Activated CD4-positive, alpha-beta T cell treated with anti-CD3 and anti-CD28 coated beads, Interleukin-2, amount 10 ng/mL, durations not matched to agents 7 days and 5 days (primary cell): ENCODE measurements at regions not wholly inside any gene's neighbourhood (a gene's known extent, or its start where the extent isn't known, plus 50 kb on each side); places are given as distances from the start of the nearest gene placed in this dataset.

Experiments
- CTCF ChIA-PET: fragments of 350-600 bp; sonication (Branson Sonifier 250); formaldehyde crosslinking; loops from one replicate; lab custom pipeline; 2021; ENCODE audit warnings: antibody characterized with exemption; lab: Charles Lee
- POLR2A ChIA-PET: fragments of 350-600 bp; sonication (Branson Sonifier 250); formaldehyde crosslinking; loops from one replicate; lab custom pipeline; 2021; ENCODE audit warnings: antibody characterized with exemption; lab: Charles Lee
- DNase-seq: peaks from one replicate; pipeline ENCODE4 v3.0.0-alpha.2; 2020
- H3K27ac Mint-ChIP-seq: one replicate; pipeline ENCODE4 v1.8.0; 2021; ENCODE audit warnings: mild to moderate bottlenecking, moderate library complexity, mixed read lengths
- H3K27me3 Mint-ChIP-seq: one replicate; pipeline ENCODE4 v1.8.0; 2021; ENCODE audit warnings: mixed read lengths
- H3K36me3 Mint-ChIP-seq: one replicate; pipeline ENCODE4 v1.8.0; 2021; ENCODE audit warnings: low read depth, mixed read lengths
- H3K4me1 Mint-ChIP-seq: one replicate; pipeline ENCODE4 v1.8.0; 2021; ENCODE audit warnings: mixed read lengths
- H3K4me3 Mint-ChIP-seq: one replicate; pipeline ENCODE4 v1.8.0; 2021; ENCODE audit warnings: mild to moderate bottlenecking, moderate library complexity, mixed read lengths
- H3K9me3 Mint-ChIP-seq: one replicate; pipeline ENCODE4 v1.8.0; 2021; ENCODE audit warnings: mixed read lengths

DNA sequence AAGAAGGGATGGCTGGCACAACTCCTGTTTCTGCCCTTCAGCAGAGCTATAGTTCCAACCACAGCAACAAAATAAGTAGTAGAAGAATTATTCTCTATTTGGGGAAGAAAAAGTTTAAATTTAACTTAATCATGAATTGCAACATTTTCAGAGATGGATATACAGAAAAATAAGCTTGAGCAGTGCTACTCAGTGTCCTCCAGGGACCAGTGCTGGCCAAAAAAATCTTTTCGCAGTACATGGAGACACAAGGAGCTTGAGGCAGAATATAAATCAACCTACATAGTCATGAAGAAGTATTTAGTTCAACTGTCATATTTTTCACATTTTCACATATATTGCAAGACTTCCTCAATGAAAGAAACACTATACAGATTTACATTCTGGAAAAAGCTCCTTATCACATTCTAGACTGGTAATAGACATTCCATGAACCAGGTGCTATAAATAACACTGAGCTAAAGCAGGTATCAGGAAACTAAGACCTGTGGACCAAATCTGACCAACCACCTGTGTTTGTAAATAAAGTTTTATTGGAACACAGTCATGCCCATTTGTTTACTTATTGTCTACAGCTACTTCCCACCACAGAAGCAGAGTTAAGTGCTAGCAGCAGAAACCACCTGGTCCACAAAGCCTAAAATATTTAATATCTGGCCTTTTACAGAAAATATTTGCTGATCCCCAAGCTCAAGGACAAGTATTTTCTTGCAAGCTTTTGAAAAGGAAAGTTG, 101.9 kb downstream of the RGS21 start:
- Mint-ChIP-seq H3K4me1 (no peaks in the 10 kb centered on the region), H3K9me3 (no peaks in the 10 kb centered on the region), H3K36me3 (no peaks in the 10 kb centered on the region), H3K4me3 (no peak overlapping the region), H3K27me3 (no peaks in the 10 kb centered on the region), H3K27ac (no peak overlapping the region)
- POLR2A ChIA-PET, result no interaction called here
- CTCF ChIA-PET, result no interaction called here
- DNase-seq, result no peak

DNA sequence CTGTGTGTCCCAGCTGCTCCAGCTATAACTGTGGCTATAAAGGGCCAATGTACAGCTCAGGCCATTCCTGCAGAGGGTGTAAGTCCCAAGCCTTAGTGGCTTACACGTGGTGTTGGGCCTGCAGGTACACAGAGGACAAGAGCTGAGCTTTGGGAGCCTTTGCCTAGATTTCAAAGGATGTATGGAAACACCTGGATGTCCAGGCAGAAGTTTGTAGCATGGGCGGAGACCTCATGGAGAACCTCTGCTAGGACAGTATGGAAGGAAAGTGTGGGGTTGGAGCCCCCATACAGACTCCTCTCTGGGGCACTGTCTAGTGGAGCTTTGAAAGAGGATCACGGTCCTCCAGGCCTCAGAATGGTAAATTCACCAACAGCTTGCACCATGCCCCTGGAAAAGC, 113.9 kb downstream of the RGS21 start:
- Mint-ChIP-seq H3K27ac (no peak overlapping the region), H3K4me1 (no peaks in the 10 kb centered on the region), H3K36me3 (no peaks in the 10 kb centered on the region), H3K27me3 (peaks cover 3% of the 10 kb centered on the region), H3K9me3 (no peaks in the 10 kb centered on the region), H3K4me3 (no peak overlapping the region)
- no peak for DNase-seq
- ChIA-PET POLR2A (no interaction called here), CTCF (no interaction called here)

DNA sequence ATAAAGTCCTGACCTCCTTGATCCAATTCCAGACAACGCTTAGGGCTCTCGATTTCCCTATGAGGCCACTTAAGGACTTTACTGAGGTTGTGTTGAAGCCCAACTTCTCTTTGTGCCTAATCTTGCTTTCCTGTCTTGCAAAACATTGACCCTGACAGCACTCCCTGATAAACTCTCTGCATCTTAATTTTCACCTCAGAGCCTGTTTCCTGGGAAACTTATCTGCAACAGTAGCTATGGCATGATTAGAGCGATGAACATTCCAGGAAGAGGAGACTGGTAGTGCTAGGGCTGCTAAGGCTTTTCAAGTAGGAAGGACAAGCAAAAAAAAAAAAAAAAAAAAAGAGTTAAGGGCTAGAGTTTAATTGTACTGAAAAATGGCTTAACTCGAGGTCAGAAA, 118.9 kb downstream of the RGS21 start:
- Mint-ChIP-seq H3K27me3 (peaks cover 3% of the 10 kb centered on the region), H3K4me3 (no peak overlapping the region), H3K27ac (no peak overlapping the region), H3K4me1 (no peaks in the 10 kb centered on the region), H3K36me3 (no peaks in the 10 kb centered on the region), H3K9me3 (no peaks in the 10 kb centered on the region)
- CTCF ChIA-PET, result no interaction called here
- DNase-seq, result no peak
- POLR2A ChIA-PET, result no interaction called here

DNA sequence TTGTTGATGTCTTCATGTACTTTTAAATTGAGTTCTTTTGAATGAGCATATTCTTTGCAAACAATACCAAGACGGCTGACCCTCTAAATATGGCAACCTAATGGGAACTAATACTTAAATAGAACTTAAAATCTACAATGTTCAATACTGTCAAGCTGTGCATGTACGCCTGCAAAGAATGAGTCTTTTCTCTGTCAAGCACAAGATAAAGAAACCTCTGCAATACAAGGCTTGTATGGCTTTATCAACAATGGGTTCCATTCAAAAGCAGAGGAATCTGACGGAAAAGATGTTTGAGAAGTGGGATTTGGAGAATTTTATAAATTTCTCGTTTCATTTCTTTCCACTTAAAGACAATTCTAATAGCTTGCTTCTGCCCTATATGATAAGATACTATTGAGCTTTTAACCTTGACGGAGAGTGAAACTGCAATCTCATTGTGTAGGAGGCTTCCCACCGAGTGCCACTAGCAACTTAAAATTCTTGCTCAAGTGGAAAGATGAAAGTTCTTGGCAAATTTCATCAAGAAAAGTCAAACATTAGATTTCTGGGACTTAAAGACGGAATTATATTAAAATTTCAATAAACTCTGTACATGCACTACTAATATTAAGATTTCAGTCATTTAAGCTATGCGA, 119.8 kb downstream of the RGS21 start:
- no peak for DNase-seq
- H3K27me3 Mint-ChIP-seq, result peaks cover 3% of the 10 kb centered on the region
- H3K4me3 Mint-ChIP-seq, result no peak overlapping the region
- ChIA-PET POLR2A (no interaction called here), CTCF (no interaction called here)
- no peaks in the 10 kb centered on the region for H3K36me3 Mint-ChIP-seq
- no peaks in the 10 kb centered on the region for H3K4me1 Mint-ChIP-seq
- no peak overlapping the region for H3K27ac Mint-ChIP-seq
- H3K9me3 Mint-ChIP-seq, result no peaks in the 10 kb centered on the region

DNA sequence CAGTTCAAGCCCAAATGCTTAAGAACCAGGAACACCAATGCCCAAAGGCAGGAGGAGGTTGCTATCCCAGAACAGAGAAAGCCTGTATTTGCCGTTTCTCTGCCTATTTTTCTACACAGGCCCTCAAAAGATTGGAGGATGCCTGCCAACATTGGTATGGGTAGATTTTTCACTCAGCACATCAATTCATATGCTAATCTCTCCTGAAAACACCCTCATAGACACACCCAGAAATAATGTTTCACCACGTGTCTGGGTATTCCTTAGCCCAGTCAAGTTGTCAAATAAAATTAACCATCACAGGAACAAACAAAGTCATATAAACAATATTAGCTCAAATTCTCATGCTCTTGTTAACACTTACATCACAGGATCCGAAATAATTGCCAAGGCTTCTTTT, 121.9 kb downstream of the RGS21 start:
- no peak overlapping the region for H3K4me3 Mint-ChIP-seq
- no peaks in the 10 kb centered on the region for H3K36me3 Mint-ChIP-seq
- peaks cover 1% of the 10 kb centered on the region for H3K27me3 Mint-ChIP-seq
- ChIA-PET POLR2A (no interaction called here), CTCF (no interaction called here)
- no peak for DNase-seq
- no peaks in the 10 kb centered on the region for H3K9me3 Mint-ChIP-seq
- no peaks in the 10 kb centered on the region for H3K4me1 Mint-ChIP-seq
- no peak overlapping the region for H3K27ac Mint-ChIP-seq

DNA sequence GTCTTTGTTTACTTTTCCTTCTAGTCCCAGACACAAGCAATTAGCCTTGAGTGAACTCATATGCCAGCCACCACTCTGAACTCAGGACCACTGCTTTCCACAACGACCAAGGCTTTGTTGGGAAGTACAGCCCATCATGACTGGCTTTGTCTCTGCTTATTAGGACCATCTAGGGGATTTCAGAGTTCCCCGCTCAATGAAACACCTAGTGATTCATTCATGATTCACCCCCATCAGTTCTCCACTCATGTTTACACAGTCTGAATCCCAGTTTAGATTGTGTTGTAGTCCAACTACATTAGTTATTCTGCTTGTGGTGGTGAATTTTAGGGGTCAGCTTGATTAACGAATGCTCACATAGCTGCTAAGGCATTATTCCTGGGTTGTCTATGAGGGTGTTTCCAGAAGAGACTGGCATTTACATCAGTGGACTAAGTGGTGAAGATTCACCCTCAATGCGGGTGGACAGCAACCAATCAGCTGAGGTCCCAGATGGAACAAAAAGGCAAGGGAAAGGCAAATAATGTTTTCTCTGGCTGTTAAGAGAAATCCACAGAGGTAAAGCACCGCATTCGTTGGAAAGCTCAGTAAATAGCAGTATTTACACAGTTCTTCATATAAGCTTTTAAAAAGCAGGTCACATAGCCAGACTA, 122.7 kb downstream of the RGS21 start:
- no peaks in the 10 kb centered on the region for H3K4me1 Mint-ChIP-seq
- no peak overlapping the region for H3K4me3 Mint-ChIP-seq
- no peaks in the 10 kb centered on the region for H3K9me3 Mint-ChIP-seq
- H3K27ac Mint-ChIP-seq, result no peak overlapping the region
- POLR2A ChIA-PET, result no interaction called here
- no peaks in the 10 kb centered on the region for H3K36me3 Mint-ChIP-seq
- CTCF ChIA-PET, result no interaction called here
- H3K27me3 Mint-ChIP-seq, result peaks cover 1% of the 10 kb centered on the region
- no peak for DNase-seq

DNA sequence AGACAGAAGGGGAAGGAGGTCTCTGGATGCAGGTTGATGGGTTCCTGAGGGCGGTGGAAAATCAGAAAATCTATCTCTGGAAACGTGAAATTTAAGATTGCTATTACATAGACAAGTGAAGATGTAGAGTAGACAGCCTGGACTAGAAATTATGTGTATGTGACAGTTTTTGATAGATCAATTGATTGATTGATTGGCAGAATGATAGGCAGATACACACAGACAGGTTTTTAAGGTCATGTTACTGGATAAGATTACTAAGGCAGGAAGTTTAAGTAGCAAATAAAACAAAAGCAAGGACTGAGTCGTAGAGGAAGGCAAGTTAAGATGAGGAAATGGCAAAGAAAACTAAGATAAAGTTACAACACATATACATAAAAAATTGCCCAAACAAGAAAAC, 124.7 kb downstream of the RGS21 start:
- no peaks in the 10 kb centered on the region for H3K36me3 Mint-ChIP-seq
- POLR2A ChIA-PET, result no interaction called here

DNA sequence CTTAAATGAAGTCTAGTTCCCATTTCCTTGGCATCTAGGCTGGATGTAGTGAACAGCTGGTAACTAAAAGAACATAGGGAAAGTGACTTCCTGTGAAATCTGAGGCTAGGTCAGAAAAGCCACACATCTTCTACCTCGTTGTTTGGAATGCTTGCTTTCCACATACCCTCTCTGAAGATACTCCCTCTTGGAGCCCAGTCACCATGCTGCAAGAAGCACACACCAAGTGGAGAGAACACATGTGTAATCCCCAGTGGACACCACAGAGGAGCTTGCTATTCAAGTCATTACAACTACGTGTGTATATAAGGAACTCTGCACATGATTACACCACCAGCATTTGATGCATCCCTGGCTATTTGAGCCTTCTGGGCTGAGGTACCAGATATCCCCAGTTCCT, 125.9 kb downstream of the RGS21 start:
- no peaks in the 10 kb centered on the region for H3K4me1 Mint-ChIP-seq
- H3K27me3 Mint-ChIP-seq, result peaks cover 1% of the 10 kb centered on the region
- DNase-seq, result no peak
- no peaks in the 10 kb centered on the region for H3K36me3 Mint-ChIP-seq
- ChIA-PET POLR2A (no interaction called here), CTCF (no interaction called here)
- no peak overlapping the region for H3K27ac Mint-ChIP-seq
- H3K4me3 Mint-ChIP-seq, result no peak overlapping the region
- H3K9me3 Mint-ChIP-seq, result no peaks in the 10 kb centered on the region

More for the DNA sequence above, 124.7 kb downstream of the RGS21 start:
- Mint-ChIP-seq H3K27ac (no peak overlapping the region), H3K9me3 (no peaks in the 10 kb centered on the region), H3K4me1 (no peaks in the 10 kb centered on the region), H3K27me3 (peaks cover 1% of the 10 kb centered on the region), H3K4me3 (no peak overlapping the region)
- CTCF ChIA-PET, result no interaction called here
- DNase-seq, result no peak

DNA sequence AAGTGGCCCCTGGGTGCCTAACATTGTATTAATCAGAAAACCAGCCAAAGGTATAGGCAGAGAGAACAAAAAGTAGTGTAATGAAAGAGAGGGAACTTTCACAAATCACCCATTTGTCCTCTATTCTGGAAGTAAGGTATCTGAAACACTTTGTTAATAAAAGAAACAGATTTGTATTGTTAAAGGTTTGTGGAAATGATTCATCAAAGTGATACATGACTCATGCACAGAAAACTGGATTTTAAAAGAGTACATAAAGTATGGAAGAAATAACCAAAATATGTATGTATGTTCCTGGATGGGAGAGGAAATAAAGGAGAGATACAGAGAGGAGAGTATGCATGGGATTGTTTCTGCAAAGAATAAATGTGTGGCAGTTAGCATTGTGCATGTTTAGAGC, 126.8 kb downstream of the RGS21 start:
- H3K36me3 Mint-ChIP-seq, result no peaks in the 10 kb centered on the region
- H3K9me3 Mint-ChIP-seq, result no peaks in the 10 kb centered on the region
- POLR2A ChIA-PET, result no interaction called here
- H3K27ac Mint-ChIP-seq, result no peak overlapping the region
- peaks cover 2% of the 10 kb centered on the region for H3K27me3 Mint-ChIP-seq
- no peak for DNase-seq
- CTCF ChIA-PET, result no interaction called here
- no peaks in the 10 kb centered on the region for H3K4me1 Mint-ChIP-seq
- H3K4me3 Mint-ChIP-seq, result no peak overlapping the region

DNA sequence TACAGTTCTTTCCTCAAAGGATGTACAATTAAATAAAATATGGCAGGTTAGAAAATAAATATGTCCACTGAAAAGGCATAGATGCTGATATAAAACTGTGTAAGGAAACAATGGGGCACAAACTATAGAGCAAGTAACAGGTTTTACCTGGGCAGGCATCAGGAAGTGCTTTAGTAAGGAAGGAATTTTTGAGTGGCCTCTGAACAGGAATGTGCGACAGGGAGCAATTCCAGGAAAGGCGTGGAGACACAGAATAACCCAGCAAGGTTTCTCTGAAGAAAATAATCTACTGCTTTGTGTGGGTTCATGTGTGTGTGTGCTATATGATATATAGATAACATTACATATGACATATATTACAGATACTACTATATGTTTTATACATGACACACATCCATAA, 128.4 kb downstream of the RGS21 start:
- Mint-ChIP-seq H3K4me1 (no peaks in the 10 kb centered on the region), H3K27ac (no peak overlapping the region), H3K4me3 (no peak overlapping the region), H3K27me3 (peaks cover 8% of the 10 kb centered on the region), H3K9me3 (no peaks in the 10 kb centered on the region), H3K36me3 (no peaks in the 10 kb centered on the region)
- DNase-seq, result no peak
- ChIA-PET CTCF (no interaction called here), POLR2A (no interaction called here)

DNA sequence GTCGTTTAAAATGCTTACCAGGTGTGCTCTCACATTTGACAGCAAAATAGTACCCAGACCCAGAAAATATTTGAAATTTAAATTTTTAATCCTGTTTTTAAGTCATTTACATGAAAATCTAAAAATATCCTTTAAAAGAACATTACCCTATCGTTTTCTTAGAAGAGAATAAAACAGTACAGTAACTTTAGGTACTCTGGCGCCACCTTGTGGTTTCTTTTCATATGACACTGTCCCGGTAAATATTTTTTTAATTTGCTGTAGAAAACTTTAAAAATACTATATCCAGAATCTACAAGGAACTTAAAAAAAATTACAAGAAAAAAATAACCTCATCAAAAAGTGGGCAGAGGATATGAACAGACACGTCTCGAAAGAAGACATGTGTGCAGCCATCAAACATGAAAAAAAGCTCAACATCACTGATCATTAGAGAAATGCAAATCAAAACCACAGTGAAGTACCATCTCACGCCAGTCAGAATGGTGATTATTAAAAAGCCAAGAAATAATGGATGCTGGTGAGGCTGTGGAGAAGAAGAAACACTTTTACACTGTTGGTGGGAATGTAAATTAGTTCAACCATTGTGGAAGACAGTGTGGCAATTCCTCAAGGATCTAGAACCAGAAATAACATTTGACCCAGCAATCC, 129.2 kb downstream of the RGS21 start:
- Mint-ChIP-seq H3K36me3 (no peaks in the 10 kb centered on the region), H3K4me1 (no peaks in the 10 kb centered on the region), H3K9me3 (no peaks in the 10 kb centered on the region), H3K27ac (no peak overlapping the region), H3K4me3 (no peak overlapping the region), H3K27me3 (peaks cover 10% of the 10 kb centered on the region)
- ChIA-PET CTCF (no interaction called here), POLR2A (no interaction called here)
- peak; percentile 66 for DNase-seq

DNA sequence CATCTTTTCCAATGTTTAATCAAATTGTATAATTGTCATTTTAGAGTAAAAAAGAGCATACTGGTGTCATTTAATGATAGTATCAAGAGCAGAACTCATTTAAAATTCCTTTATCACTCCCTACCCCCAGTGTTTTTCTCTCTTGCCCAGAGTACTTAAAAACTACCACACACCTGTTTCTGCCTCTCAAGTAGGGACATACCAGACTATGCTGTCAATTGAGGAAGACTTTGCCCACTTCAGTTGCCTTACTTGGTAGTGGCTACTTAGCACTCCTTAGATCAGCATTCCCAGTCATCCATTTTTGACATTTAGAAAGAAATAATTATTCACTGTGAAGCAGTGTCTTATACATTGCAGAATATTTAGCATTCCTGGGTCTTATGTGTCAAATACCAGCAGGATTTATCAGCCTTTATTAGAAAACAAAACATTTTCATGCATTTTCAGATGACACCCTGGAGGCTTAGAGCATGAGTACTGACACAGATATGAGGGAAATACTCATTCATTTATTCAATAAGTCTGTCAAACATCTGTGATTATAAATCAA, 127.5 kb upstream of the RGS1 start:
- no peaks in the 10 kb centered on the region for H3K9me3 Mint-ChIP-seq
- H3K27ac Mint-ChIP-seq, result no peak overlapping the region
- DNase-seq, result no peak
- POLR2A ChIA-PET, result no interaction called here
- CTCF ChIA-PET, result no interaction called here
- H3K4me3 Mint-ChIP-seq, result no peak overlapping the region
- H3K36me3 Mint-ChIP-seq, result no peaks in the 10 kb centered on the region
- H3K27me3 Mint-ChIP-seq, result peaks cover 21% of the 10 kb centered on the region
- no peaks in the 10 kb centered on the region for H3K4me1 Mint-ChIP-seq
